Heart right ventricle (tissue), 16 donors: ENCODE measurements at regions not wholly inside any gene's neighbourhood (a gene's known extent, or its start where the extent isn't known, plus 50 kb on each side); places are given as distances from the start of the nearest gene placed in this dataset.

Experiments used
- ATAC-seq, 8 donors: fragments of 200-7000 bp; cut with Tn5 transposase; one replicate each; pipeline ENCODE4 v1.9.1; 2020; ENCODE audit warnings: mild to moderate bottlenecking in 8 of 8, moderate library complexity in 8 of 8, moderate number of reproducible peaks in 1 of 8
- DNase-seq, 2 donors: peaks; one replicate each; pipeline ENCODE4 v3.0.0-alpha.2; 2020
- H3K27ac ChIP-seq, 10 donors: fragments of 200-600 bp; sonication (generic) in 2 of 10; one replicate each; pipeline versions ENCODE4 v1.5.0 to v1.8.0; 2020 to 2022; ENCODE audit warnings: mild to moderate bottlenecking in 3 of 10
- H3K27me3 ChIP-seq, 7 donors: fragments of 200-600 bp; one replicate each; pipeline ENCODE4 v1.8.0; 2021 to 2022; ENCODE audit warnings: mild to moderate bottlenecking in 2 of 7
- H3K36me3 ChIP-seq, 9 donors: fragments of 200-600 bp; sonication (generic) in 1 of 9; one replicate each; pipeline versions ENCODE4 v1.5.0 to v1.8.0; 2020 to 2022; ENCODE audit warnings: mild to moderate bottlenecking in 2 of 9
- H3K4me1 ChIP-seq, 9 donors: fragments of 200-600 bp; sonication (generic) in 1 of 9; one replicate each; pipeline versions ENCODE4 v1.5.0 to v1.8.0; 2020 to 2022; ENCODE audit warnings: mild to moderate bottlenecking in 4 of 9
- H3K4me3 ChIP-seq, 10 donors: fragments of 200-600 bp; sonication (generic) in 2 of 10; one replicate each; pipeline versions ENCODE4 v1.5.0 to v1.8.0; 2020 to 2022; ENCODE audit warnings: mild to moderate bottlenecking in 7 of 10, moderate library complexity in 2 of 10
- H3K9me3 ChIP-seq, 11 donors: fragments of 200-600 bp in 10 of 11; sonication (generic) in 2 of 11; one replicate each; pipeline versions ENCODE4 v1.5.0 to v1.8.0; 2013 to 2022; ENCODE audit warnings: mild to moderate bottlenecking in 2 of 11, control low read depth in 1 of 11, moderate library complexity in 1 of 11
- WGBS, 2 donors: extraction: QIAGEN DNeasy Blood & Tissue Kit; methylation state at CpG; one replicate each; pipeline ENCODE4 v1.1.7; 2013; ENCODE audit warnings: inconsistent platforms in 1 of 2; 5-methylcytosine and 5-hydroxymethylcytosine counted together
- intact Hi-C, 10 donors: fragments of 100-400 bp; cut with DNase I; formaldehyde crosslinking; loops; one replicate each; pipeline versions ENCODE4 v1.11.1 to v1.14.2; 2022
- TF ChIP-seq, protein P1 (sequence below), 9 donors: fragments of 200-600 bp; sonication (generic) in 2 of 9; IDR thresholded peaks; one replicate each; pipeline versions ENCODE4 v1.5.0 to v1.8.0; 2021 to 2022; ENCODE audit warnings: antibody characterized with exemption in 9 of 9, mild to moderate bottlenecking in 5 of 9, moderate library complexity in 1 of 9
- donor health status: Arrhythmogenic right ventricular cardiomyopathy.
- donor health status: ischemic (EF 13 %, LVEDD 7.1; RV severe dilation, severe dysfunction).
- donor health status: healthy with polysubstance abuse.
- donor health status: DM: no; HTN: yes; CAD: no.
- donor health status: DM: no; HTN: no; CAD: no.
- donor health status: ischemic (EF 25% LVEDD 6.9; RV normal size, moderate dysfunction).
- donor health status: ischemic (EF 25% LVEDD 5.7; RV mildly dilated, moderate dysfunction).
- donor health status: healthy.
- donor health status: DM: yes; HTN: yes; CAD: no.
- donor health status: Ischemic cardiomyopathy.
- donor health status: ischemic (EF 35%, LVEDD 5.7; RV mildly dilated, moderate dysfunction).
- donor health status: nonischemic (EF 11% LVEDD 7.7; RV severe dilation, severe dysfunction).
- donor health status: DM: yes; HTN: yes; CAD: no.
- donor health status: PGD.
- donor health status: ischemic (EF 29% LVEDD 5.4; RV normal size, mild dysfunction).
- donor health status: nonischemic (EF 23%, LVEDD 6.1; RV moderate dilation, normal function).

DNA sequence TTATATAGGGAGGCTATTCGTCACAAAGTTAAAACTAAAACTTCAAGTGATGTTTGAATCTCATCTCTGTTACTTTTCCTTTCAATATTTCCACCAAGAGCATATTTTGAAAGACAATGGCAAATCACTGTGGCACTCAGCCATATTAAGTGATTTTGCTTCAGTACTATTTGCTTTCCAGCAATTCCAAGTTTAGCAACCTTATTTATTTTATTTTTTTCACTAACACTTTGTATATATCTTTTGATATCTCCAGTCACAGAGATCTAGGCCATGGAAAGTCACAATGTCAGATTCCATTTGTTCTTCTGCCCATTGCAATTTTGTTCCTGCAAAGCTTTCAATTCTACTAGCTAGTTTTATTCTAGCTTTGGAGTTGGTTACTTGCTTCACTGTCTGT, 1514.5 kb upstream of the ADGRL3 start:
- intact Hi-C loops, result no loop called here
- H3K9me3 ChIP-seq, result no peaks in the 10 kb centered on the region
- WGBS, 2 donors, result 72 to 84% methylated on average over 1 of the region's 1 CpG
- DNase-seq, result no peak
- no peak for ATAC-seq
- H3K4me1 ChIP-seq, result no peaks in the 10 kb centered on the region
- no peak overlapping the region for H3K27ac ChIP-seq
- no peak overlapping the region for H3K4me3 ChIP-seq
- no peaks in the 10 kb centered on the region for H3K27me3 ChIP-seq
- TF ChIP-seq, protein P1, sequence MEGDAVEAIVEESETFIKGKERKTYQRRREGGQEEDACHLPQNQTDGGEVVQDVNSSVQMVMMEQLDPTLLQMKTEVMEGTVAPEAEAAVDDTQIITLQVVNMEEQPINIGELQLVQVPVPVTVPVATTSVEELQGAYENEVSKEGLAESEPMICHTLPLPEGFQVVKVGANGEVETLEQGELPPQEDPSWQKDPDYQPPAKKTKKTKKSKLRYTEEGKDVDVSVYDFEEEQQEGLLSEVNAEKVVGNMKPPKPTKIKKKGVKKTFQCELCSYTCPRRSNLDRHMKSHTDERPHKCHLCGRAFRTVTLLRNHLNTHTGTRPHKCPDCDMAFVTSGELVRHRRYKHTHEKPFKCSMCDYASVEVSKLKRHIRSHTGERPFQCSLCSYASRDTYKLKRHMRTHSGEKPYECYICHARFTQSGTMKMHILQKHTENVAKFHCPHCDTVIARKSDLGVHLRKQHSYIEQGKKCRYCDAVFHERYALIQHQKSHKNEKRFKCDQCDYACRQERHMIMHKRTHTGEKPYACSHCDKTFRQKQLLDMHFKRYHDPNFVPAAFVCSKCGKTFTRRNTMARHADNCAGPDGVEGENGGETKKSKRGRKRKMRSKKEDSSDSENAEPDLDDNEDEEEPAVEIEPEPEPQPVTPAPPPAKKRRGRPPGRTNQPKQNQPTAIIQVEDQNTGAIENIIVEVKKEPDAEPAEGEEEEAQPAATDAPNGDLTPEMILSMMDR (IDR thresholded peaks at IDR 0.05), result no peak
- H3K36me3 ChIP-seq, result no peaks in the 10 kb centered on the region

DNA sequence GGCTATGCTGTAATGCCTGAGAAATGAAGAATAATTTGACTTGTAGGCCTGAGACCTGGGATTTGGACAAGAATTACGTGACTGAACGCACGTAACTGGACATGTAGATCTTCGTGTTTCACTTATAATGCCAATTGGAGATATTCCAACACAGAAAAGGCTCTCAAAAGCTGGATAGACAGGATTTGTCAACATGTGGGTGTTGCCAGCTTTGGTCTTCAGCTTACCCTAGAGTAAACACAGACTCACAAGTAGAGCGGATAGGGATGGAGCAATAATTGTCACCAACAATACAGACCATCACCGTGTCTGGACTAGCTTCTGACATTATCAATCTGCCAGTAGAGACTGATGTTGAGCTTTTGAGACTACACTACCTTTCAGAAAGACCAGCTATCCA, 1511.0 kb upstream of the ADGRL3 start:
- Histone ChIP-seq H3K36me3 (no peaks in the 10 kb centered on the region), H3K27ac (no peak overlapping the region), H3K27me3 (no peaks in the 10 kb centered on the region), H3K4me3 (no peak overlapping the region), H3K9me3 (no peaks in the 10 kb centered on the region), H3K4me1 (no peaks in the 10 kb centered on the region)
- intact Hi-C loops, result no loop called here
- ATAC-seq (no peak), DNase-seq (no peak)
- WGBS, 2 donors, result 82 to 87% methylated on average over 6 of the region's 6 CpGs
- TF ChIP-seq, protein P1 (IDR thresholded peaks at IDR 0.05), result no peak

DNA sequence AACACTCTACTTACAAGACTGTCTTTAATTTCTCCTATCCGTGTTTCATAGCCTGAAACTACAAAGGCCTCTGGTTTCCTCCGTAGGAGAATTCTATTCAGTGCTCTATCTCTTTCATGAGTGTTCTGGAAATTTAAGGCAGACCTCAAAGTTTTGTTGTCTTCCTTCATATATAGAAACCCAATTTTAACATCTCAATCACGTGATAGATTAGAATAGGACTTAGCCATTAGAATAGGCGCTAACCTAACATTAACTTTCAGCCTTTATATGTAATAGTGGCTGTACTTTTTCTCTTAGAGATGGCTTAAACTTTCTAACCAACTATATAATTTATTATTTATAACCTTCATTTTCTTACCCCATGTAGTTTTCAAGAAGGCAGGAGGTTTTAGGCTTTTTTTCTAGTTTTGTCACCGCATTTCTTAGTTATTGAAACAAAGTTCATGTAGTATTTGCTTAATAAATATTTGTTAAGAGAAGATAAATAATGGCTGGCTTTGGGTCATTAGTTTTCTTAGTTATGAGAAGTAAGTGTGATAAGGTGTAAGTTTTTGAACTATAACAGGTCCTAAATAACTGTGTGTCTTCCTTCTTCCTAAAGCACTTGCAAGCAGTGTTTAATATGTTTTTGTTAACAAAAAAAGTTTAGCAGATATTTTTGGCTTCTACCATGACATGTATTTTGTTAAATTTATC, 1504.6 kb upstream of the ADGRL3 start:
- no peaks in the 10 kb centered on the region for H3K27me3 ChIP-seq
- no peaks in the 10 kb centered on the region for H3K4me1 ChIP-seq
- no peaks in the 10 kb centered on the region for H3K9me3 ChIP-seq
- H3K4me3 ChIP-seq, result no peak overlapping the region
- TF ChIP-seq, protein P1 (IDR thresholded peaks at IDR 0.05), result no peak
- no peak for ATAC-seq
- H3K27ac ChIP-seq, result no peak overlapping the region
- intact Hi-C loops, result no loop called here
- DNase-seq, result no peak
- no peaks in the 10 kb centered on the region for H3K36me3 ChIP-seq
- WGBS, 2 donors, result 75 to 82% methylated on average over 5 of the region's 5 CpGs

DNA sequence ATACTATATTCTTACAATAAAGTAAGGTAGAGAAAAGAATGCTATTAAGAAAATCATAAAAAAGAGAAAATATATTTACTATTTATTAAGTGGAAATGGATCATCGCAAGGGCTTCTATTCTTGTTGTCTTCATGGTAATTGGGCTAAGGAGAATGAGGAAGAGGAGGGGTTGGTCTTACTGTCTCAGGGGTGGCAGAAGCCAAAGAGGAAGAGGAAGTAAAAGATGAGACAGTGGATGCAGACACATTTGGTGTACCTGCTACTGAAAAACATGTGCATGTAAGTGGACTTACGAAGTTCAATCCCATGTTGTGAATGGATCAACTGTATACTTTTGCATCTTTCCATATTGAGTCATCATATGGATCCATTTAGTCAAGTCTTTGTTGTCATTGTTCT, 1502.1 kb upstream of the ADGRL3 start:
- Histone ChIP-seq H3K36me3 (no peaks in the 10 kb centered on the region), H3K4me1 (no peaks in the 10 kb centered on the region), H3K4me3 (no peak overlapping the region), H3K9me3 (no peaks in the 10 kb centered on the region), H3K27ac (no peak overlapping the region), H3K27me3 (no peaks in the 10 kb centered on the region)
- DNase-seq (no peak), ATAC-seq (no peak)
- intact Hi-C loops, result no loop called here
- TF ChIP-seq, protein P1 (IDR thresholded peaks at IDR 0.05), result no peak
- WGBS, 2 donors, result 83 to 85% methylated on average over 2 of the region's 2 CpGs
